PC-9 (cell line): ENCODE measurements at regions not wholly inside any gene's neighbourhood (a gene's known extent, or its start where the extent isn't known, plus 50 kb on each side); places are given as distances from the start of the nearest gene placed in this dataset.

Source experiments
- CTCF ChIP-seq: fragments of 200-600 bp; sonication (generic); conservative IDR thresholded peaks from 2 replicates; pipeline ENCODE4 v1.6.1; 2017; ENCODE audit warnings: mixed run types, antibody characterized with exemption, mild to moderate bottlenecking, moderate library complexity
- EZH2 ChIP-seq: fragments of 200-600 bp; sonication (generic); IDR thresholded peaks from 2 replicates; pipeline ENCODE4 v1.8.0; 2017; ENCODE audit warnings: antibody characterized with exemption, low read depth

GRCh38 chr17:14717859-14718258, 417.0 kb downstream of the HS3ST3B1 start:
- TF ChIP-seq CTCF (no peak), EZH2 (no peak)
